B cell (primary cell): ENCODE measurements at regions not wholly inside any gene's neighbourhood (a gene's known extent, or its start where the extent isn't known, plus 50 kb on each side); places are given as distances from the start of the nearest gene placed in this dataset.

Experiments used
- ATAC-seq: fragments of 200-7000 bp; cut with Tn5 transposase; one replicate; pipeline ENCODE4 v1.10.0; 2021; ENCODE audit warnings: low read depth, mild to moderate bottlenecking, moderate number of reproducible peaks, moderate library complexity
- CTCF ChIA-PET: fragments of 350-600 bp; sonication (Branson Sonifier 250); formaldehyde crosslinking; loops from one replicate; lab custom pipeline; 2021; ENCODE audit warnings: antibody characterized with exemption, inconsistent platforms; lab: Charles Lee
- POLR2A ChIA-PET: fragments of 350-600 bp; sonication (Branson Sonifier 250); formaldehyde crosslinking; loops from one replicate; lab custom pipeline; 2021; ENCODE audit warnings: antibody characterized with exemption; lab: Charles Lee
- DNase-seq: peaks from one replicate; pipeline ENCODE4 v3.0.0; 2013
- H2AFZ ChIP-seq: 2 replicates; pipeline ENCODE4 v1.6.1; 2012; ENCODE audit warnings: mild to moderate bottlenecking, low read depth, low read length; ENCODE audit not compliant: insufficient read depth, poor library complexity, severe bottlenecking
- H3K27ac ChIP-seq, 2 donors: 1 replicate in 1 of 2; 2 replicates in 1 of 2; pipeline ENCODE4 v1.5.1; 2012 to 2013; ENCODE audit warnings: low read length in 2 of 2, mild to moderate bottlenecking in 2 of 2, moderate library complexity in 1 of 2
- H3K27me3 ChIP-seq, 4 experiments: fragments of 200-600 bp in 1 of 4; sonication (generic) in 1 of 4; replicated peaks in 1 of 4; 1 replicate in 2 of 4; 2 replicates in 2 of 4; pipeline versions ENCODE4 v1.6.1 to v1.7.0; 2013 to 2016; ENCODE audit warnings: low read length in 3 of 4, mild to moderate bottlenecking in 2 of 4, mixed read lengths in 1 of 4, moderate library complexity in 1 of 4; ENCODE audit not compliant: insufficient read depth in 4 of 4, control insufficient read depth in 3 of 4; ENCODE audit errors: control extremely low read depth in 1 of 4
- H3K36me3 ChIP-seq, 2 experiments: replicated peaks in 1 of 2; 1 replicate in 1 of 2; 2 replicates in 1 of 2; pipeline versions ENCODE4 v1.6.1 to v1.7.1; 2013; ENCODE audit warnings: low read length in 1 of 2; ENCODE audit not compliant: insufficient read depth in 2 of 2, control insufficient read depth in 1 of 2; ENCODE audit errors: control extremely low read depth in 1 of 2, extremely low read depth in 1 of 2
- H3K4me1 ChIP-seq, 2 donors: fragments of 200-600 bp in 1 of 2; sonication (generic) in 1 of 2; 1 replicate in 1 of 2; 2 replicates in 1 of 2; pipeline versions ENCODE4 v1.5.1 to v1.6.1; 2013 to 2017; ENCODE audit warnings: low read length in 2 of 2; ENCODE audit not compliant: control insufficient read depth in 2 of 2, insufficient read depth in 2 of 2
- H3K4me2 ChIP-seq: replicated peaks from 2 replicates; pipeline ENCODE3; 2012; ENCODE audit warnings: mild to moderate bottlenecking, low read depth, low read length; ENCODE audit not compliant: poor library complexity, severe bottlenecking
- H3K4me3 ChIP-seq, 5 experiments: fragments of 200-600 bp in 1 of 5; sonication (generic) in 1 of 5; 1 replicate in 3 of 5; 2 replicates in 2 of 5; pipeline versions ENCODE4 v1.5.1 to v1.7.0; 2011 to 2016; ENCODE audit warnings: low read length in 4 of 5, mild to moderate bottlenecking in 4 of 5, low read depth in 2 of 5, control low read depth in 1 of 5, moderate library complexity in 1 of 5; ENCODE audit not compliant: insufficient read depth in 1 of 5; ENCODE audit errors: control extremely low read depth in 1 of 5, extremely low read depth in 1 of 5
- H3K79me2 ChIP-seq: fragments of 200-600 bp; sonication (generic); one replicate; pipeline ENCODE4 v1.6.0; 2016; ENCODE audit warnings: low read length; ENCODE audit not compliant: control insufficient read depth, insufficient read depth
- H3K9ac ChIP-seq: fragments of 200-600 bp; sonication (generic); 2 replicates; pipeline ENCODE4 v1.6.1; 2017; ENCODE audit warnings: mild to moderate bottlenecking, low read length, moderate library complexity
- H3K9me3 ChIP-seq, 3 donors: one replicate each; pipeline versions ENCODE4 v1.6.1 to v1.7.1; 2013; ENCODE audit warnings: low read length in 2 of 3; ENCODE audit not compliant: control insufficient read depth in 2 of 3, insufficient read depth in 1 of 3; ENCODE audit errors: control extremely low read depth in 1 of 3
- H4K20me1 ChIP-seq: 2 replicates; pipeline ENCODE4 v1.6.0; 2012; ENCODE audit warnings: mild to moderate bottlenecking, low read length; ENCODE audit not compliant: insufficient read depth, control insufficient read depth, poor library complexity, severe bottlenecking
- H3K27ac Mint-ChIP-seq: one replicate; pipeline ENCODE4 v1.8.0; 2021; ENCODE audit warnings: mixed read lengths
- H3K27me3 Mint-ChIP-seq: one replicate; pipeline ENCODE4 v1.8.0; 2021; ENCODE audit warnings: mixed read lengths
- H3K4me1 Mint-ChIP-seq: one replicate; pipeline ENCODE4 v1.8.0; 2021; ENCODE audit warnings: mixed read lengths
- H3K4me3 Mint-ChIP-seq: one replicate; pipeline ENCODE4 v1.8.0; 2021; ENCODE audit warnings: mixed read lengths
- H3K9me3 Mint-ChIP-seq: one replicate; pipeline ENCODE4 v1.8.0; 2022; ENCODE audit warnings: mixed read lengths; ENCODE audit not compliant: insufficient read depth
- EZH2 ChIP-seq: IDR thresholded peaks from 2 replicates; pipeline ENCODE4 v1.6.1; 2012; ENCODE audit warnings: borderline replicate concordance, low read depth, mild to moderate bottlenecking, moderate library complexity, low read length; ENCODE audit not compliant: insufficient read depth, poor library complexity, severe bottlenecking
- WGBS: methylation state at CpG from one replicate; pipeline ENCODE4 v1.1.5; 2013; ENCODE audit warnings: missing lambda C conversion rate; ENCODE audit not compliant: insufficient coverage; 5-methylcytosine and 5-hydroxymethylcytosine counted together
- intact Hi-C: fragments of 100-400 bp; cut with micrococcal nuclease; formaldehyde crosslinking; loops from one replicate; pipeline ENCODE4 v1.10.0; 2022
- TF ChIP-seq, protein P1 (sequence below): fragments of 200-600 bp; IDR thresholded peaks from one replicate; pipeline ENCODE4 v1.8.0; 2022; ENCODE audit warnings: antibody characterized with exemption, mild to moderate bottlenecking

DNA sequence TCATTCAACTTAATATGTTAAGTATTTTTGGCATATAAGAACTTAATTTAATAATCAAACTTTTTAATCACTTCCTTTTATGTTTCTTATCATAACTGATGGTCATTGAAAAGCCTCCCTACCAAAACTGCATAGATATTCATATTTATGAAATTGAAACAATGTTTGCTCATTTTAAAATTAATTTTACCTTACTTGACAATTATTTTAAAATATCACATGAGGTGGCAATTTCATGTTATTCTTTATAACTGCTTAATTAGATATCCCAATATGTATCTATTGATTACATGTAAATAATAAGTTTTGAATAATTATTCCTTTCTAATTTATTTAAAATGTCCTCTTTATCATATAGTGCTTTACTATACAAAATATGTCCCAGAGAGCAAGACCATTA is 266.1 kb upstream of the NRIP1 start:
- Histone ChIP-seq H2AFZ (no peak overlapping the region), H3K4me2 (no peak overlapping the region), H3K36me3 (no peaks in the 10 kb centered on the region), H4K20me1 (no peaks in the 10 kb centered on the region), H3K9me3 (peaks cover 0 to 21% (median 0%) of the 10 kb centered on the region in 3 donors), H3K79me2 (no peaks in the 10 kb centered on the region), H3K4me1 (no peaks in the 10 kb centered on the region), H3K27ac (no peak overlapping the region), H3K27me3 (no peaks in the 10 kb centered on the region), H3K4me3 (no peak overlapping the region), H3K9ac (no peak overlapping the region)
- Mint-ChIP-seq H3K4me3 (no peak overlapping the region), H3K4me1 (no peaks in the 10 kb centered on the region), H3K27ac (no peak overlapping the region), H3K27me3 (no peaks in the 10 kb centered on the region), H3K9me3 (no peaks in the 10 kb centered on the region)
- TF ChIP-seq, protein P1, sequence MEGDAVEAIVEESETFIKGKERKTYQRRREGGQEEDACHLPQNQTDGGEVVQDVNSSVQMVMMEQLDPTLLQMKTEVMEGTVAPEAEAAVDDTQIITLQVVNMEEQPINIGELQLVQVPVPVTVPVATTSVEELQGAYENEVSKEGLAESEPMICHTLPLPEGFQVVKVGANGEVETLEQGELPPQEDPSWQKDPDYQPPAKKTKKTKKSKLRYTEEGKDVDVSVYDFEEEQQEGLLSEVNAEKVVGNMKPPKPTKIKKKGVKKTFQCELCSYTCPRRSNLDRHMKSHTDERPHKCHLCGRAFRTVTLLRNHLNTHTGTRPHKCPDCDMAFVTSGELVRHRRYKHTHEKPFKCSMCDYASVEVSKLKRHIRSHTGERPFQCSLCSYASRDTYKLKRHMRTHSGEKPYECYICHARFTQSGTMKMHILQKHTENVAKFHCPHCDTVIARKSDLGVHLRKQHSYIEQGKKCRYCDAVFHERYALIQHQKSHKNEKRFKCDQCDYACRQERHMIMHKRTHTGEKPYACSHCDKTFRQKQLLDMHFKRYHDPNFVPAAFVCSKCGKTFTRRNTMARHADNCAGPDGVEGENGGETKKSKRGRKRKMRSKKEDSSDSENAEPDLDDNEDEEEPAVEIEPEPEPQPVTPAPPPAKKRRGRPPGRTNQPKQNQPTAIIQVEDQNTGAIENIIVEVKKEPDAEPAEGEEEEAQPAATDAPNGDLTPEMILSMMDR, result no peak
- no peak for TF ChIP-seq EZH2
- ChIA-PET POLR2A (no interaction called here), CTCF (no interaction called here)
- intact Hi-C loops, result no loop called here
- DNase-seq (no peak), ATAC-seq (no peak)

DNA sequence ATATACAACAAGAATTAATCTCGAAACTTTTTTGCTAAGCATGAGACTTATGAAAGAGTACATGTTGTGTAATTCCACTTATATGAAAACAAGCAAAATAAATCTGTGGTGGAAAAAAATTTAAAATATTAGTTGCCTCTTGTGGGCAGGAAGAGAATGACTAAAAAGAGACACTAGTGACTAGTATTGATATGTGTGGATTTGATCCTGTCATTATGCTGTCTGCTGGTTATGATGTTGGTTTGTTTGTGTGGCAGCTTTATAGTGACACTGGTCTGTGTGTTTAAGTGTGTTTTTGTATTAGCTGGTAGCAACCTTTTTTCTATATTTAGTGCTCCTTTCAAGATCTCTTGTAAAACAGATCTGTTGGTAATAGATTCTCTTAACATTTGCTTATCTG is 267.8 kb upstream of the NRIP1 start:
- Histone ChIP-seq H2AFZ (no peak overlapping the region), H3K27ac (no peak overlapping the region), H3K27me3 (no peaks in the 10 kb centered on the region), H4K20me1 (no peaks in the 10 kb centered on the region), H3K4me3 (no peak overlapping the region), H3K4me2 (no peak overlapping the region), H3K9ac (no peak overlapping the region), H3K36me3 (no peaks in the 10 kb centered on the region), H3K79me2 (no peaks in the 10 kb centered on the region), H3K4me1 (no peaks in the 10 kb centered on the region), H3K9me3 (peaks cover 0 to 5% (median 0%) of the 10 kb centered on the region in 3 donors)
- ChIA-PET POLR2A (no interaction called here), CTCF (no interaction called here)
- no CpG with 5 or more reads among the region's 1 CpG for WGBS
- peaks cover 4% of the 10 kb centered on the region for H3K27me3 Mint-ChIP-seq
- no peaks in the 10 kb centered on the region for H3K4me1 Mint-ChIP-seq
- H3K9me3 Mint-ChIP-seq, result no peaks in the 10 kb centered on the region
- TF ChIP-seq EZH2, result no peak
- TF ChIP-seq, protein P1, result no peak
- intact Hi-C loops, result no loop called here
- no peak overlapping the region for H3K4me3 Mint-ChIP-seq
- DNase-seq, result no peak
- no peak overlapping the region for H3K27ac Mint-ChIP-seq
- ATAC-seq, result no peak
